Adrenal gland (tissue), 5 donors: ENCODE measurements at regions not wholly inside any gene's neighbourhood (a gene's known extent, or its start where the extent isn't known, plus 50 kb on each side); places are given as distances from the start of the nearest gene placed in this dataset.

Source experiments
- CTCF ChIP-seq, 6 experiments: fragments of 450-650 bp in 4 of 6; fragments of 200-600 bp in 2 of 6; sonication (generic) in 1 of 6; IDR thresholded peaks; 1 replicate in 5 of 6; 2 replicates in 1 of 6; pipeline versions ENCODE4 v1.5.1 to v1.8.0; 2016 to 2021; ENCODE audit warnings: antibody characterized with exemption in 6 of 6, mild to moderate bottlenecking in 2 of 6, moderate library complexity in 1 of 6
- POLR2A ChIP-seq, 2 donors: fragments of 450-650 bp; IDR thresholded peaks; one replicate each; pipeline ENCODE4 v1.6.1; 2017; ENCODE audit warnings: antibody characterized with exemption in 2 of 2, mild to moderate bottlenecking in 2 of 2, moderate library complexity in 1 of 2
- donor health status: DM: no; HTN: no; CAD: no.

DNA sequence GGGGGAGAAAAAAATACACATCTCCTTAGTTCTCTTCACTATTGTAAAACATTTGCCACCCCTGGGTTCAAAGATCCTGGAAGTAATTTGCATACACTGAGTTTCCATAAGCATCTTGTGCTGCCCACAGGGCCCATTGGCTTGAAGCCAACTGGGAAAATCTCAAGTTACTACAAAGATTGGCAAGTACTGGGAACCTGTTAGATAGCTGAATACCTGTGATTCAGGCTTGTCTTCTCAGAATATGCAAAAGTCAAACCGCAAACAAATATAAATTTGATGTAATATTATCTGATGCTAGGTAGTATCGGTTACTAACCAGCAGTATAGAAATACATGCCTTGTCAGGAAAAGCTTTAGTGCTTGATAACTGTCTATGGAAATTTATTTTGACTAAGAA is 156.9 kb upstream of the FST start:
- TF ChIP-seq POLR2A (IDR thresholded peaks at IDR 0.05) = no peak
- TF ChIP-seq CTCF (IDR thresholded peaks at IDR 0.05) = no peak
